Heart left ventricle (tissue), 16 donors: ENCODE measurements at regions not wholly inside any gene's neighbourhood (a gene's known extent, or its start where the extent isn't known, plus 50 kb on each side); places are given as distances from the start of the nearest gene placed in this dataset.

Experiments used
- ATAC-seq, 4 donors: fragments of 200-7000 bp; cut with Tn5 transposase; one replicate each; pipeline ENCODE4 v1.9.1; 2020 to 2022; ENCODE audit warnings: moderate library complexity in 4 of 4, mild to moderate bottlenecking in 3 of 4, moderate number of reproducible peaks in 1 of 4
- DNase-seq, 5 donors: peaks; one replicate each; pipeline ENCODE4 v3.0.0-alpha.2; 2020
- H3K27ac ChIP-seq, 12 donors: fragments of 200-600 bp; sonication (generic) in 4 of 12; one replicate each; pipeline versions ENCODE4 v1.5.0 to v1.8.0; 2016 to 2022; ENCODE audit warnings: mild to moderate bottlenecking in 2 of 12
- H3K27me3 ChIP-seq, 9 donors: fragments of 200-600 bp; sonication (generic) in 2 of 9; one replicate each; pipeline versions ENCODE4 v1.5.1 to v1.8.0; 2016 to 2022; ENCODE audit warnings: mild to moderate bottlenecking in 3 of 9
- H3K36me3 ChIP-seq, 9 donors: fragments of 200-600 bp; sonication (generic) in 2 of 9; one replicate each; pipeline versions ENCODE4 v1.5.0 to v1.8.0; 2018 to 2022; ENCODE audit warnings: mild to moderate bottlenecking in 2 of 9
- H3K4me1 ChIP-seq, 12 donors: fragments of 200-600 bp; sonication (generic) in 4 of 12; one replicate each; pipeline versions ENCODE4 v1.5.0 to v1.8.0; 2016 to 2022; ENCODE audit warnings: mild to moderate bottlenecking in 3 of 12
- H3K4me3 ChIP-seq, 12 donors: fragments of 200-600 bp; sonication (generic) in 4 of 12; one replicate each; pipeline versions ENCODE4 v1.5.0 to v1.8.0; 2017 to 2022; ENCODE audit warnings: mild to moderate bottlenecking in 9 of 12, moderate library complexity in 4 of 12
- H3K9me3 ChIP-seq, 12 donors: fragments of 200-600 bp; sonication (generic) in 4 of 12; one replicate each; pipeline versions ENCODE4 v1.5.0 to v1.8.0; 2016 to 2022; ENCODE audit warnings: mild to moderate bottlenecking in 1 of 12
- CTCF ChIP-seq, 12 donors: fragments of 200-600 bp; sonication (generic) in 4 of 12; IDR thresholded peaks; one replicate each; pipeline versions ENCODE4 v1.5.0 to v1.8.0; 2018 to 2022; ENCODE audit warnings: antibody characterized with exemption in 12 of 12, mild to moderate bottlenecking in 5 of 12
- POLR2A ChIP-seq, 2 donors: fragments of 450-650 bp; IDR thresholded peaks; one replicate each; pipeline ENCODE4 v1.6.1; 2017; ENCODE audit warnings: antibody characterized with exemption in 2 of 2, mild to moderate bottlenecking in 2 of 2, moderate library complexity in 2 of 2
- WGBS, 4 donors: extraction: QIAGEN DNeasy Blood & Tissue Kit in 2 of 4; methylation state at CpG; one replicate each; pipeline versions ENCODE4 v1.1.5 to v1.1.7; 2013 to 2018; 5-methylcytosine and 5-hydroxymethylcytosine counted together
- intact Hi-C, 10 donors: fragments of 100-400 bp; cut with DNase I; formaldehyde crosslinking; loops; one replicate each; pipeline versions ENCODE4 v1.11.1 to v1.14.2; 2022
- donor health status: ischemic (EF 13 %, LVEDD 7.1; RV severe dilation, severe dysfunction).
- donor health status: healthy with polysubstance abuse.
- donor health status: DM: no; HTN: yes; CAD: no.
- donor health status: DM: no; HTN: no; CAD: no.
- donor health status: ischemic (EF 25% LVEDD 6.9; RV normal size, moderate dysfunction).
- donor health status: ischemic (EF 25% LVEDD 5.7; RV mildly dilated, moderate dysfunction).
- donor health status: healthy.
- donor health status: DM: yes; HTN: yes; CAD: no.
- donor health status: ischemic (EF 35%, LVEDD 5.7; RV mildly dilated, moderate dysfunction).
- donor health status: nonischemic (EF 11% LVEDD 7.7; RV severe dilation, severe dysfunction).
- donor health status: DM: yes; HTN: yes; CAD: no.
- donor health status: PGD.
- donor health status: ischemic (EF 29% LVEDD 5.4; RV normal size, mild dysfunction).
- donor health status: nonischemic (EF 23%, LVEDD 6.1; RV moderate dilation, normal function).

DNA sequence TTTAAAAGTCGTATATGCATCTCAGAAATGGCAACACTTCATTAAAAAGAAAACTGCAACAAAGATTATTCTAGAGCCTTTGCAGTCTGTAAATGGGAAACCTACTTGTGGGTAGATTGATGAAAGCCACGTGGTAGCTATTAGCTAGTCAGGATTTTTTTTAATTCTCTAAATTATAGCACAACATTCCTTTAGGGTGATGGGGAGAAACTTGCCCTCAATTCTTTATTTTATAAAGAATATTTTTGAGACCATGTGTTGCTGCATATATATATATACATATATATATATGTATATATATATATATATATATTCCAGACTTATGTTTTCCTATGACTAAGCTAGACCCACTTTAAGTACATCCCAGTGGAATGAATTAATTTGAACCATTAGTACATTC, 118.0 kb downstream of the PPP1R3A start:
- 72 to 87% (median 85%) methylated on average over 2 of the region's 2 CpGs for WGBS, 4 donors
- Histone ChIP-seq H3K4me3 (no peak overlapping the region), H3K27ac (no peak overlapping the region), H3K27me3 (no peaks in the 10 kb centered on the region), H3K36me3 (no peaks in the 10 kb centered on the region), H3K9me3 (no peaks in the 10 kb centered on the region), H3K4me1 (no peaks in the 10 kb centered on the region)
- DNase-seq, result no peak
- intact Hi-C loops, result no loop called here
- TF ChIP-seq CTCF (IDR thresholded peaks at IDR 0.05), result no peak
- TF ChIP-seq POLR2A (IDR thresholded peaks at IDR 0.05), result no peak
- ATAC-seq, result no peak

DNA sequence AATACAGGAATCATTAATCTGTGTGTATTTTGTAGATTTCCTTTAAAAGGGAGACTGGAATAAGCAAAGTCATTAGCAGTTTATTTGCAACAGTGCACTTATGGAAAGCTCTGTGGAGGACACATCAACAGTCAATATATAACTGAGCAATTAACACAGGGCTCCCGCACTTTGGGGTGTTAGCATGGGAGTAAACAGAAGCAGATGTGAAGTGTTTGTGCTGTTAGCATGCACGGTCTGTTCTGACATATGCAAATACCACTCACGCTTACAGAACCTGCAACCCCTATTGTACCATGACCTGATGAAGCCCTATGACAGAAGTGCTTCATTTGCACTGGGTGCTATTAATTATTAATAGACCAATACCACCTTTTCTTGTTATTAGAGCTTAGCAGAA, 118.9 kb downstream of the PPP1R3A start:
- Histone ChIP-seq H3K36me3 (no peaks in the 10 kb centered on the region), H3K4me3 (no peak overlapping the region), H3K4me1 (no peaks in the 10 kb centered on the region), H3K27ac (no peak overlapping the region), H3K9me3 (peaks cover 0 to under 1% (median 0%) of the 10 kb centered on the region in 12 donors), H3K27me3 (no peaks in the 10 kb centered on the region)
- 83 to 89% (median 87%) methylated on average over 3 of the region's 3 CpGs for WGBS, 4 donors
- TF ChIP-seq CTCF (IDR thresholded peaks at IDR 0.05), result no peak
- TF ChIP-seq POLR2A (IDR thresholded peaks at IDR 0.05), result no peak
- intact Hi-C loops, result loop anchor here in 3 of 10 donors (10.0 kb wide), 1 partner anchor 115 kb away; the partner anchor contains the start of gene PPP1R3A (in 3 of the 3)
- ATAC-seq (no peak), DNase-seq (no peak)

DNA sequence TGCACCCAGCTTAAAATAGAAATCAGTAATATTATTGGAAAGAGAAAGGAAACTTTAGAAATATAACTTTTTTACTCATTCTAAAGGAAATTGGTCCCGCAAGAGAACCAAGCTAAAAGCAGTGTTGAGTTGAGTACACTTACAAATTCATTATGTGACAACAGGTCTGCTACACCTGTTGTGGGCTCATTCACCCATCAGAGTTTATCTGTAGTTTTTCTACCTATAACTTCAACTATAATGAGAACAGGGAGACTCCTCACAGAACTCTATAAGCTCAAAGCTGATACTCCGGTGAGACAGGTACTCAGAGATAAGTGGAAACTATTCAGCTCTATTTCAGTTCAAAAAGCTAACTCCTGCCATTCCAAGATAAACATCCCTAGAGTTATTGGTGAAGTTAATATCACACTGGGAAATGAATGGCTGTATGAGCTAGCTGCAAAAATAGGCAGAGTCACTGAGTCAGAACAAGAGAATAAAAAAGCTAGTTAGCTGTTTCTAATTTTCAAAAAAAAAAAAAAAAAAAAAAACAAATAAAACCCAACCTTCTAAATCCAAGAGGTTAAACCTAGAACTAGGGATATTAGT, 121.3 kb downstream of the PPP1R3A start:
- WGBS, 4 donors, result 54 to 68% (median 59%) methylated on average over 2 of the region's 2 CpGs
- ATAC-seq, result no peak
- intact Hi-C loops, result loop anchor here in 3 of 10 donors (10.0 kb wide), 1 partner anchor 117 kb away; the partner anchor contains the start of gene PPP1R3A (in 3 of the 3)
- Histone ChIP-seq H3K9me3 (peaks cover 0 to 6% (median 0%) of the 10 kb centered on the region in 12 donors), H3K4me1 (no peaks in the 10 kb centered on the region), H3K4me3 (no peak overlapping the region), H3K27ac (no peak overlapping the region), H3K36me3 (no peaks in the 10 kb centered on the region), H3K27me3 (no peaks in the 10 kb centered on the region)
- no peak for TF ChIP-seq CTCF (IDR thresholded peaks at IDR 0.05)
- TF ChIP-seq POLR2A (IDR thresholded peaks at IDR 0.05), result no peak
- no peak for DNase-seq

DNA sequence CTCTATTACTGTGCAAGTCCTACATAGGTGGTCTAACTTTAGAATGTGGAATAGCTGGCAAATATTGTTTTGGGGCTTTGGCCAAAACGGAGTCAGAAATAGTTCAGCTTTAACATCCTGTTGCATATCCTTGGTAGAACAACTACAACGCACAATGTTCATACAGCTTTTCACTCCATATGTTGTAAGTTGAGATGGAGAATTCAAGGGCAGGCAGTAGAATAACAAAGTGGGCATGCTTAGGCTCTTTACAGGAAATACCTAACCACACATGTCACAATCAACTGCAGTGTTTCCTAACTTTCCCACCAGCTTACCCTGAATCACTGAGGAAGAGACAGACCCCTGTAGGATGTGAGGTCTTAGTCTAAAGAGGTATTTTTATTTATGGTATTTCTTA, 122.3 kb downstream of the PPP1R3A start:
- Histone ChIP-seq H3K9me3 (peaks cover 0 to 6% (median 0%) of the 10 kb centered on the region in 12 donors), H3K36me3 (no peaks in the 10 kb centered on the region), H3K27me3 (no peaks in the 10 kb centered on the region), H3K4me3 (no peak overlapping the region), H3K4me1 (no peaks in the 10 kb centered on the region), H3K27ac (no peak overlapping the region)
- intact Hi-C loops, result loop anchor here in 3 of 10 donors (10.0 kb wide), 1 partner anchor 118 kb away; the partner anchor contains the start of gene PPP1R3A (in 3 of the 3)
- ATAC-seq, result no peak
- 28 to 51% (median 46%) methylated on average over 2 of the region's 2 CpGs for WGBS, 4 donors
- DNase-seq, result no peak
- TF ChIP-seq POLR2A (IDR thresholded peaks at IDR 0.05) (no peak), CTCF (IDR thresholded peaks at IDR 0.05) (no peak)
